Neuronal stem cell (in vitro differentiated cells): ENCODE measurements at regions not wholly inside any gene's neighbourhood (a gene's known extent, or its start where the extent isn't known, plus 50 kb on each side); places are given as distances from the start of the nearest gene placed in this dataset.

Experiments
- DNase-seq: peaks from one replicate; pipeline ENCODE4 v3.0.0-alpha.2; 2013; ENCODE audit warnings: low spot score
- H2AFZ ChIP-seq: one replicate; pipeline ENCODE4 v1.6.1; 2013; ENCODE audit warnings: mild to moderate bottlenecking, low read length, inconsistent platforms
- H2AK5ac ChIP-seq: 2 replicates; pipeline ENCODE4 v1.6.1; 2013; ENCODE audit warnings: low read depth, mild to moderate bottlenecking, inconsistent platforms, low read length, moderate library complexity, mixed read lengths
- H2BK120ac ChIP-seq: 2 replicates; pipeline ENCODE4 v1.6.1; 2013; ENCODE audit warnings: low read depth, mild to moderate bottlenecking, inconsistent platforms, low read length, moderate library complexity, mixed read lengths
- H2BK12ac ChIP-seq: one replicate; pipeline ENCODE4 v1.6.1; 2013; ENCODE audit warnings: low read length, inconsistent platforms
- H2BK15ac ChIP-seq: 2 replicates; pipeline ENCODE4 v1.6.1; 2013; ENCODE audit warnings: mild to moderate bottlenecking, low read length, inconsistent platforms, mixed read lengths
- H2BK5ac ChIP-seq: one replicate; pipeline ENCODE4 v1.6.1; 2013; ENCODE audit warnings: inconsistent platforms, mild to moderate bottlenecking, low read length, moderate library complexity
- H3K14ac ChIP-seq: one replicate; pipeline ENCODE4 v1.6.1; 2013; ENCODE audit warnings: low read length, inconsistent platforms
- H3K18ac ChIP-seq: 2 replicates; pipeline ENCODE4 v1.6.1; 2013; ENCODE audit warnings: low read length, inconsistent platforms
- H3K23ac ChIP-seq: 2 replicates; pipeline ENCODE4 v1.6.1; 2013; ENCODE audit warnings: low read depth, mild to moderate bottlenecking, mixed read lengths, low read length, inconsistent platforms; ENCODE audit not compliant: poor library complexity
- H3K27ac ChIP-seq: replicated peaks from 3 replicates; pipeline ENCODE4 v1.5.1; 2013; ENCODE audit warnings: low read length, inconsistent platforms
- H3K27me3 ChIP-seq, 3 experiments: 2 replicates each; pipeline ENCODE4 v1.6.1; 2013; ENCODE audit warnings: low read length in 3 of 3, mild to moderate bottlenecking in 2 of 3, inconsistent platforms in 1 of 3, low read depth in 1 of 3, mixed read lengths in 1 of 3, moderate library complexity in 1 of 3; ENCODE audit not compliant: control insufficient read depth in 3 of 3, insufficient read depth in 3 of 3
- H3K36me3 ChIP-seq, 2 donors: replicated peaks in 1 of 2; 2 replicates each; pipeline ENCODE4 v1.6.1; 2013; ENCODE audit warnings: low read length in 2 of 2; ENCODE audit not compliant: control insufficient read depth in 2 of 2, insufficient read depth in 2 of 2
- H3K4ac ChIP-seq: 2 replicates; pipeline ENCODE4 v1.6.1; 2013; ENCODE audit warnings: inconsistent platforms, mild to moderate bottlenecking, low read length, moderate library complexity
- H3K4me1 ChIP-seq, 2 donors: 1 replicate in 1 of 2; 2 replicates in 1 of 2; pipeline ENCODE4 v1.6.1; 2013; ENCODE audit warnings: low read length in 2 of 2, low read depth in 1 of 2; ENCODE audit not compliant: control insufficient read depth in 2 of 2, insufficient read depth in 1 of 2
- H3K4me2 ChIP-seq: one replicate; pipeline ENCODE4 v1.6.1; 2013; ENCODE audit warnings: mild to moderate bottlenecking, low read length, inconsistent platforms; ENCODE audit not compliant: insufficient read depth, poor library complexity, severe bottlenecking
- H3K4me3 ChIP-seq, 2 donors: 2 replicates each; pipeline ENCODE4 v1.5.1; 2013; ENCODE audit warnings: low read length in 2 of 2, mild to moderate bottlenecking in 2 of 2, inconsistent platforms in 1 of 2, moderate library complexity in 1 of 2
- H3K79me1 ChIP-seq: one replicate; pipeline ENCODE4 v1.6.1; 2013; ENCODE audit warnings: low read depth, mild to moderate bottlenecking, inconsistent platforms, low read length, moderate library complexity
- H3K9ac ChIP-seq: one replicate; pipeline ENCODE4 v1.6.1; 2013; ENCODE audit warnings: mild to moderate bottlenecking, low read depth, low read length, inconsistent platforms; ENCODE audit not compliant: poor library complexity
- H3K9me3 ChIP-seq, 2 donors: replicated peaks in 1 of 2; 2 replicates each; pipeline versions ENCODE3 to v1.6.1; 2013; ENCODE audit warnings: low read length in 2 of 2, mild to moderate bottlenecking in 2 of 2, inconsistent platforms in 1 of 2, low read depth in 1 of 2, mixed read lengths in 1 of 2, moderate library complexity in 1 of 2; ENCODE audit not compliant: control insufficient read depth in 2 of 2, insufficient read depth in 1 of 2
- H4K8ac ChIP-seq: one replicate; pipeline ENCODE4 v1.6.1; 2013; ENCODE audit warnings: low read depth, mild to moderate bottlenecking, inconsistent platforms, low read length, moderate library complexity
- H4K91ac ChIP-seq: one replicate; pipeline ENCODE4 v1.6.1; 2013; ENCODE audit warnings: low read length, low read depth, mild to moderate bottlenecking, inconsistent platforms; ENCODE audit not compliant: poor library complexity
- WGBS, 2 donors: extraction: QIAGEN DNeasy Blood & Tissue Kit; methylation state at CpG; one replicate each; pipeline ENCODE4 v1.1.7; 2013; ENCODE audit warnings: missing lambda C conversion rate in 2 of 2, mixed read lengths in 1 of 2; ENCODE audit not compliant: insufficient read length in 2 of 2, insufficient replicate concordance in 1 of 2; ENCODE audit errors: extremely low coverage in 2 of 2; 5-methylcytosine and 5-hydroxymethylcytosine counted together

DNA sequence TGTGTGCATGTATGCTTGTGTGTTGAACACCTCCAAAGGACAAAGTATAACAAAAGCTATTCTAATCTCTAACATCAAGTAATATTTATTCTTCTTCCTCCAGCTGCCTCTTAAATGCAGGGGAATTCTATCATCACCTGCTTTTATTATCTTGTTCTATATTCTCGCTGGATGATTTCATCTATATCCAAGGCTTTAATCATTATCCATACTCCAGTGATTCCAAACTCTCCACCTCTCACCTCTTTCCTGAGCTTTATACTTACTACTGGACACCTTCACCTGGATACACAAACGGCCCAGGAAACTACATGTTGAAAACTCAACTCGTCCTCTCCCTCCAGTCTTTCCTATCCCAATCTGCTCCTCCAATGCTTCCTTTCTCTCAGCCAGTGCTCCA lies 418.6 kb downstream of the KLF5 start:
- H3K14ac ChIP-seq: no peak overlapping the region
- no peak overlapping the region for H2BK12ac ChIP-seq
- no peak overlapping the region for H3K4me3 ChIP-seq
- no peaks in the 10 kb centered on the region for H3K27me3 ChIP-seq
- H3K23ac ChIP-seq: no peak overlapping the region
- no peak overlapping the region for H4K91ac ChIP-seq
- no peak overlapping the region for H3K9ac ChIP-seq
- no peak overlapping the region for H3K4ac ChIP-seq
- WGBS, 2 donors: no CpG with 5 or more reads among the region's 3 CpGs
- H2AK5ac ChIP-seq: no peak overlapping the region
- no peaks in the 10 kb centered on the region for H3K79me1 ChIP-seq
- H2BK5ac ChIP-seq: no peak overlapping the region
- H3K27ac ChIP-seq: no peak overlapping the region
- no peak overlapping the region for H3K4me2 ChIP-seq
- no peak overlapping the region for H2AFZ ChIP-seq
- no peak overlapping the region for H4K8ac ChIP-seq
- H3K18ac ChIP-seq: no peak overlapping the region
- H2BK15ac ChIP-seq: no peak overlapping the region
- DNase-seq: no peak
- H2BK120ac ChIP-seq: no peak overlapping the region
- H3K36me3 ChIP-seq: no peaks in the 10 kb centered on the region
- H3K4me1 ChIP-seq: no peaks in the 10 kb centered on the region
- H3K9me3 ChIP-seq: no peaks in the 10 kb centered on the region

DNA sequence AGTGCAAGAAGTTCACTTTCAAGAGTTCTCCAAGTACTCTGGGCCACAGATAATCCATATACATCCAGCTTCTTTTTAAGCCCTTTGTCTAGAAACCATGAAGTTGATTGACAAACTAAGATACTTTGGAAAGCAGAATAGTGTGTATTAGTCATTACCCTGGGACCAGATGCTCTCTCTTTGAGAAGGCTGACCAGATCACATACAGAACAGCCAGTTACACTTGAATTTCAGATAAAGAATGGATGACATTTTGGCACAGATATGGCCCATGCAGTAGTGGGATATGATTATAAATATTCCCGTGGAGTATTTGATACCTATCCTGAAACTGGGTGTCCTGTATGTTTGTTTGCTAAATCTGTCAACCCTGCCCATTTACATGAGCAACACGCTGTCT lies 414.2 kb downstream of the KLF5 start:
- no peak overlapping the region for H3K18ac ChIP-seq
- H2BK15ac ChIP-seq: no peak overlapping the region
- H3K27me3 ChIP-seq: no peaks in the 10 kb centered on the region
- no peak overlapping the region for H4K91ac ChIP-seq
- no peak overlapping the region for H3K27ac ChIP-seq
- no peaks in the 10 kb centered on the region for H3K4me1 ChIP-seq
- no peak overlapping the region for H2AK5ac ChIP-seq
- H2BK12ac ChIP-seq: no peak overlapping the region
- H2BK120ac ChIP-seq: no peak overlapping the region
- no peak overlapping the region for H3K9ac ChIP-seq
- no peak overlapping the region for H3K23ac ChIP-seq
- no peak overlapping the region for H2BK5ac ChIP-seq
- WGBS, 2 donors: no CpG with 5 or more reads among the region's 2 CpGs
- no peaks in the 10 kb centered on the region for H3K79me1 ChIP-seq
- no peak overlapping the region for H3K4me3 ChIP-seq
- H3K36me3 ChIP-seq: no peaks in the 10 kb centered on the region
- DNase-seq: no peak
- H4K8ac ChIP-seq: no peak overlapping the region
- H3K4me2 ChIP-seq: no peak overlapping the region
- H2AFZ ChIP-seq: no peak overlapping the region
- H3K9me3 ChIP-seq: no peaks in the 10 kb centered on the region
- no peak overlapping the region for H3K4ac ChIP-seq
- no peak overlapping the region for H3K14ac ChIP-seq

DNA sequence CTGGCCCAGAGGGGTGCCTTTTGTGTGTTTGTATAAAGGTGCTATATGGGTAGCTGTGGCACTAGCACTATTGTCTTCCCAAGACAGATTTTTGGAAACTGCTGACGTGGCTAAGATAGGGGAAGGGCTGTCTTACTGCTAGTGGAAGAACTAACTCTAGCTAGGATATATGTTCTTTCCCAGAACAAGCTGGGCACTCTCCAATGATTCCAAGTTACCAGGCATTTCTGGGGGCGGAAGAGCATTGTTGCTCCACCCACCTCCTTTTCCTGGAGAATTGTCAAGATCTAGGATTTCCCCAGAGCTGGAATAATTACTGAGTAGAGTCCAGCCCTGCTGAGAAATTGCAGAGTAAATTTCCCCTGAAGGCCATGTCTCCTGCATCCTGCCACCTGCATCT lies 408.3 kb downstream of the KLF5 start:
- Histone ChIP-seq H3K27me3 (no peaks in the 10 kb centered on the region), H3K23ac (no peak overlapping the region), H3K9me3 (no peaks in the 10 kb centered on the region), H3K18ac (no peak overlapping the region), H3K4me2 (no peak overlapping the region), H3K4me3 (no peak overlapping the region), H2BK120ac (no peak overlapping the region), H3K4me1 (peaks cover 0 to 3% of the 10 kb centered on the region in 2 donors), H4K8ac (no peak overlapping the region), H2AK5ac (no peak overlapping the region), H3K14ac (no peak overlapping the region), H3K27ac (no peak overlapping the region), H4K91ac (no peak overlapping the region), H3K36me3 (no peaks in the 10 kb centered on the region), H3K4ac (no peak overlapping the region), H2BK5ac (no peak overlapping the region), H3K79me1 (no peaks in the 10 kb centered on the region), H2BK15ac (no peak overlapping the region), H2BK12ac (no peak overlapping the region), H3K9ac (no peak overlapping the region), H2AFZ (no peak overlapping the region)
- DNase-seq: no peak
- WGBS, 2 donors: no CpG with 5 or more reads among the region's 2 CpGs

DNA sequence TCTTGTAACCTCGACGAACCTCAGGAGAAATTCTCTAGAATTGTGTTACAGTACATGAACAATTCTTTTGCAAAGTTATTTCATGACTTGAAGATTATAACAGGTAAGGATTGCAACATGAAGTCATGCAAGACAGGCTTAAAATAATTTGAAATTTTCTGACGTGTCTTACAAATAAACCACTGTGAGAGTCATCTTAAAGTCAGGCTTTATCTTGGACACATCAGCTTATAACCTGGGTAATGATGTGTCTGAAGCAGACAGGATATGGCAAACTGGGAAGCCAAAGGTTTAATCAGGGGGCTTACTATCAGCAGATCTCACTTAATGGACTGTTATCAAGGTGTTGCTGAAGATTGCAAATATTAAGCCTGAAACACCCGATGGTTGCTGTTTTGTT lies 407.8 kb downstream of the KLF5 start:
- H2BK5ac ChIP-seq: no peak overlapping the region
- H4K8ac ChIP-seq: no peak overlapping the region
- H3K4ac ChIP-seq: no peak overlapping the region
- H2BK12ac ChIP-seq: no peak overlapping the region
- DNase-seq: no peak
- H3K9me3 ChIP-seq: no peaks in the 10 kb centered on the region
- no peak overlapping the region for H2AK5ac ChIP-seq
- H2AFZ ChIP-seq: no peak overlapping the region
- no CpG with 5 or more reads among the region's 4 CpGs for WGBS, 2 donors
- H3K23ac ChIP-seq: no peak overlapping the region
- no peaks in the 10 kb centered on the region for H3K27me3 ChIP-seq
- no peak overlapping the region for H2BK15ac ChIP-seq
- H3K27ac ChIP-seq: no peak overlapping the region
- no peak overlapping the region for H3K9ac ChIP-seq
- no peak overlapping the region for H4K91ac ChIP-seq
- H3K18ac ChIP-seq: no peak overlapping the region
- H3K14ac ChIP-seq: no peak overlapping the region
- peaks cover 0 to 3% of the 10 kb centered on the region in 2 donors for H3K4me1 ChIP-seq
- no peak overlapping the region for H3K4me3 ChIP-seq
- H3K36me3 ChIP-seq: no peaks in the 10 kb centered on the region
- no peak overlapping the region for H2BK120ac ChIP-seq
- H3K79me1 ChIP-seq: no peaks in the 10 kb centered on the region
- no peak overlapping the region for H3K4me2 ChIP-seq
